Bronchial epithelial cell (primary cell): ENCODE measurements at regions not wholly inside any gene's neighbourhood (a gene's known extent, or its start where the extent isn't known, plus 50 kb on each side); places are given as distances from the start of the nearest gene placed in this dataset.

ENCODE experiments used
- DNase-seq: peaks from one replicate; pipeline ENCODE4 v3.0.0-alpha.2; 2010; ENCODE audit warnings: low read depth
- FAIRE-seq: peaks from 2 replicates; lab custom pipeline; 2011; peaks lifted over from hg19 to GRCh38; lab: Jason Lieb, UNC
- H3K27me3 ChIP-seq: 2 replicates; pipeline ENCODE4 v1.5.1; 2011; ENCODE audit warnings: low read length; ENCODE audit not compliant: control insufficient read depth, insufficient read depth
- H3K36me3 ChIP-seq: 2 replicates; pipeline ENCODE4 v1.5.1; 2011; ENCODE audit warnings: low read length; ENCODE audit not compliant: control insufficient read depth, insufficient read depth
- H3K4me3 ChIP-seq: 2 replicates; pipeline ENCODE4 v1.5.1; 2011; ENCODE audit warnings: mild to moderate bottlenecking, low read depth, low read length, control low read depth
- TF ChIP-seq, protein P1 (sequence below): IDR thresholded peaks from 2 replicates; pipeline ENCODE4 v1.5.1; 2011; ENCODE audit warnings: mild to moderate bottlenecking, moderate library complexity, low read length, control low read depth, inconsistent platforms; ENCODE audit not compliant: insufficient read depth, severe bottlenecking

DNA sequence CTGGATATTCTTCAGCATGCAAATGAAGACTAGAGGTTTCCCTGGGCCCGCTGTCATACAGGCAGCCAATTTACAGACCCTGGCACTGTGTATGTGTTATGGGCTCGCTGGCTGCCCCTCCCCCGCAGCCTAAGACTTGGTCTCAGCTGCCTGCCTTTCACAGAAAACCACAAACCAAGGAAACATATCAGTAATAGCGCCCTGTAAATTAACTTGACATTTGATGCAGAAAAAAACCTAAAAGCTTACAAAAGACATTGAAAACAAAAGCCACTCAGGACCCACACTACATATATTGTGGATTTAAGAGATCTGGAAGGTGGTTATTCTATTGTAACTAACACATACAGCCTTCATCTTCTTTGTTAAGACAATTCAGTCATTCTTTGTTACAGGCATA, 287.0 kb upstream of the TMEM161B start:
- Histone ChIP-seq H3K27me3 (no peaks in the 10 kb centered on the region), H3K36me3 (no peaks in the 10 kb centered on the region), H3K4me3 (no peak overlapping the region)
- TF ChIP-seq, protein P1, sequence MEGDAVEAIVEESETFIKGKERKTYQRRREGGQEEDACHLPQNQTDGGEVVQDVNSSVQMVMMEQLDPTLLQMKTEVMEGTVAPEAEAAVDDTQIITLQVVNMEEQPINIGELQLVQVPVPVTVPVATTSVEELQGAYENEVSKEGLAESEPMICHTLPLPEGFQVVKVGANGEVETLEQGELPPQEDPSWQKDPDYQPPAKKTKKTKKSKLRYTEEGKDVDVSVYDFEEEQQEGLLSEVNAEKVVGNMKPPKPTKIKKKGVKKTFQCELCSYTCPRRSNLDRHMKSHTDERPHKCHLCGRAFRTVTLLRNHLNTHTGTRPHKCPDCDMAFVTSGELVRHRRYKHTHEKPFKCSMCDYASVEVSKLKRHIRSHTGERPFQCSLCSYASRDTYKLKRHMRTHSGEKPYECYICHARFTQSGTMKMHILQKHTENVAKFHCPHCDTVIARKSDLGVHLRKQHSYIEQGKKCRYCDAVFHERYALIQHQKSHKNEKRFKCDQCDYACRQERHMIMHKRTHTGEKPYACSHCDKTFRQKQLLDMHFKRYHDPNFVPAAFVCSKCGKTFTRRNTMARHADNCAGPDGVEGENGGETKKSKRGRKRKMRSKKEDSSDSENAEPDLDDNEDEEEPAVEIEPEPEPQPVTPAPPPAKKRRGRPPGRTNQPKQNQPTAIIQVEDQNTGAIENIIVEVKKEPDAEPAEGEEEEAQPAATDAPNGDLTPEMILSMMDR: no peak
- FAIRE-seq (no peak), DNase-seq (no peak)

DNA sequence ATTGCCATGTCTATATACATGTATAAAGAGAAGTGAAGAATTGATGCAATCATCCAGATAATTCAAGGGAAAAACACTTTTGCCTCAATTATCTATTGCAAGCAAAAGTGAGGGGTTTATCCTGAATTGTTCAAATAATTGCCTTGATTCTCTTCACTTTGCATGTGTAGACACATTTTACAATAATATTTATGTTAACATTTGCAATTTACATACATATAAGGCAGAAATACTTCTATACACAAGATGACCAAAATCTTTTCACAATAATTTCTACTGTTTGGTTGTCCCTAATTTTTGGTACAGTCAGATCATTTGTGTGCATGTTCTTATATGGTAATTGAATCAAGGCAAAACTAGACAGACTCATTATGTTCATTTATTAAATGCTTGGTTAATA, 285.3 kb upstream of the TMEM161B start:
- TF ChIP-seq, protein P1: no peak
- no peak overlapping the region for H3K4me3 ChIP-seq
- FAIRE-seq (no peak), DNase-seq (no peak)
- no peaks in the 10 kb centered on the region for H3K27me3 ChIP-seq
- no peaks in the 10 kb centered on the region for H3K36me3 ChIP-seq

DNA sequence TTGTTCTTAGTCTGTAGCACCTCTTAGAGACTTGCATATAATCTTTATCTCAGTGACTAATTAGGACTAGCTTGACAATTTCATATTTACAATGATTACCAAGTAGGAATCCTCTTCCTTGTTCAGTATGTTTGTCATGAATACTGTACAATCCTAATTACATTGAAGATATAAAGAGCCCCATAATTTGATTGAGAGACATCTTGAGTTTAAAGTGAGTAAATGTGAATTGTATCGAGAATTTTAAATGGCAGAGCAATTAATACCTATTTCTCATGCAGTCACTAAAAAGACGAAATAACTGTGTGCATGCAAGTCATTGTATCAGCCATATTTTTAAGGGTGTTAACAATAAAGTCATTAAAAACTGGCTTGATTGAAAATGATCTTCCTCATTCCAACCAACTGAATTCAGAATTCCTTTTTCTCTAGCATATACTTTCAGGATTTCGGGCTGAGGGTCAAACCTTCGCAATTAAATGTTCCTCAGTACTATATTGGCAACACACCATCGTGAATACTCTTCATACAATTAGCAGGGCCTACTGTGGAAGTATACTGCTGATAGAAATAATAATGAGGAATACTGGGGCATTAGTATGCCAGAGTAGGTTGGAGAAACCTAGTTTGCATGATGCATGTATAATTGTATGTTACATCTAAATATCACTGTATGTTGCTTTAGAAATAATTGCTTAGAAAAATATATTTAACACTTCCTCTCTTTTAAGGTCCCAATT, 284.7 kb upstream of the TMEM161B start:
- FAIRE-seq (no peak), DNase-seq (no peak)
- no peaks in the 10 kb centered on the region for H3K27me3 ChIP-seq
- no peaks in the 10 kb centered on the region for H3K36me3 ChIP-seq
- TF ChIP-seq, protein P1: no peak
- H3K4me3 ChIP-seq: no peak overlapping the region

DNA sequence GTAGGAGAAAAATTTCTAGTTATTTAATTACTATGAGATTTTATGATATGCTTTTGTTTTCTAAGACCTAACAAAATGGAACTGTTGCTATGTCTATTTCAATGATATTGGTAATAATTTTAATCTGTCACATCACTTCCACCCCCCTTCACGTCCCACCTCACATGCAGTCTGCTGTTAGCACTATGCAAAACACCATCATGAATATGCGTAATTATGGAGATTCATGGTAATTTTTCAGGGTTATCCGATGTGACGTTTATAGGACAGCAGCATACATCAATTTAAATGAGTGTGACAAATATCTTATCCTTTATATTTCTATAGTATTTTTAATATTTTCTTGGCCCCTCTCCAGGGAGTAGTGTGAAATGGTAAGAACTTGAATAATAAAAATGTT, 283.8 kb upstream of the TMEM161B start:
- DNase-seq (no peak), FAIRE-seq (no peak)
- TF ChIP-seq, protein P1: no peak
- H3K4me3 ChIP-seq: no peak overlapping the region
- H3K36me3 ChIP-seq: no peaks in the 10 kb centered on the region
- no peaks in the 10 kb centered on the region for H3K27me3 ChIP-seq

DNA sequence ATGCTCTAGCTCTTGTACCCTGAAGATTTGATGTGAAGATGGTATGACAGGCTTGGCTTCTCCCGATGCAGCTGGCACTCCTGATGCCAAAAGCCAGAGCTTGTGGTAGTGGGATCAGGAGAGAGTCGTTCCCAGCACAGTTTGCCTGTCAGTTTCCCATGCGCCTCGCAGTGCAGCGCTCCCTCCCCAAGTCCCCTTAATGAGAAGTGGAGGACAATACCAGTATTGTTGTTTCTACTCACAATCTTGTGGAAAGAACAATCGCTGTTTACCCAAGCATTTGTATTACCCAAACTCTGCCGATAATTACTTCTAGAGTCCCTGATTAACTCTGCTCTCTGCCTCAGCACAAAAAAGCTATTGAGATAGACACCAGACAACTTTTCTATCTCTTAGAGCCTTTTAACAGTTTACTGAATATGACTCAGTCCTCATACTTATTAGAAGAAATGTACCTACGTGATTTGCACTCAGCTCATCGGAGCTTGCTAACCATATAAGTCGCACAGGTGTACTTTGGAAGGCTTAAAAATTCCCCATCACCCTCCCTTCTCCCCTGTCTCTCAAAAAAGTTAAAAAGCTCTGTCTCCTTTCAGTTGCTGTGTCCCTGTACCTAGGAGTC, 283.2 kb upstream of the TMEM161B start:
- Histone ChIP-seq H3K36me3 (no peaks in the 10 kb centered on the region), H3K27me3 (no peaks in the 10 kb centered on the region), H3K4me3 (no peak overlapping the region)
- TF ChIP-seq, protein P1: no peak
- DNase-seq (no peak), FAIRE-seq (no peak)
